RWPE1 (cell line): ENCODE measurements at regions not wholly inside any gene's neighbourhood (a gene's known extent, or its start where the extent isn't known, plus 50 kb on each side); places are given as distances from the start of the nearest gene placed in this dataset.
"Not testable (repeated sequence)": the region's sequence is repeated elsewhere in the genome, so short reads cannot be mapped to it uniquely, and the experiment has no call there.

Experiments
- CTCF ChIA-PET: fragments of 350-600 bp; sonication (Branson Sonifier 250); formaldehyde crosslinking; extraction: SDS; loops from one replicate; lab custom pipeline; 2021; lab: Yijun Ruan, JAX
- POLR2A ChIA-PET: fragments of 400-600 bp; formaldehyde crosslinking; extraction: SDS; loops from one replicate; lab custom pipeline; 2020; ENCODE audit warnings: antibody characterized with exemption; ENCODE audit not compliant: low non-redundant PET; lab: Yijun Ruan, JAX
- DNase-seq: peaks from one replicate; pipeline ENCODE4 v3.0.0; 2012; ENCODE audit warnings: low spot score
- H3K27ac ChIP-seq: fragments of 450-650 bp; 2 replicates; pipeline ENCODE4 v1.5.1; 2017
- TF ChIP-seq, protein P1 (sequence below): fragments of 450-650 bp; conservative IDR thresholded peaks from 2 replicates; pipeline ENCODE4 v1.5.1; 2017; ENCODE audit warnings: low read depth, mild to moderate bottlenecking

DNA sequence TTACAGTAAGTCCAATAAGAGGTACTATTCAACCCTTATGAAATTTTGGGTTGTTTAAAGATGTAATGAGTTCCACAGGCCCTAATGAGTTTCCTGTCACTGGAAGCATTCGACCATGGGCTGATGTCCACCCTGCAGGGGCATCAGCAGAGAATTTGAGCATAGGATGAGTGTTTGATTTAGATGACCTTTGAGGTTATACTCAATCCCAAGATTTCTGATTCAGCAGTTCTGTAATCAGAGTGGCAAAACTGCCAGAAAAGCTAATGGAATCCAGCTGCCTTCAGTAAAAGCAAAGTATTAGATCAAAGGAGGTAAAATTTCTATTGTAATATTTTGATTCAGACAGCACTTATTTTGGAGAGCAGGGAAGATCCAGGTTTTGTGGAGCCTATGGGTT is 68.3 kb downstream of the COX7C start:
- POLR2A ChIA-PET: no interaction called here
- CTCF ChIA-PET: no interaction called here
- TF ChIP-seq, protein P1, sequence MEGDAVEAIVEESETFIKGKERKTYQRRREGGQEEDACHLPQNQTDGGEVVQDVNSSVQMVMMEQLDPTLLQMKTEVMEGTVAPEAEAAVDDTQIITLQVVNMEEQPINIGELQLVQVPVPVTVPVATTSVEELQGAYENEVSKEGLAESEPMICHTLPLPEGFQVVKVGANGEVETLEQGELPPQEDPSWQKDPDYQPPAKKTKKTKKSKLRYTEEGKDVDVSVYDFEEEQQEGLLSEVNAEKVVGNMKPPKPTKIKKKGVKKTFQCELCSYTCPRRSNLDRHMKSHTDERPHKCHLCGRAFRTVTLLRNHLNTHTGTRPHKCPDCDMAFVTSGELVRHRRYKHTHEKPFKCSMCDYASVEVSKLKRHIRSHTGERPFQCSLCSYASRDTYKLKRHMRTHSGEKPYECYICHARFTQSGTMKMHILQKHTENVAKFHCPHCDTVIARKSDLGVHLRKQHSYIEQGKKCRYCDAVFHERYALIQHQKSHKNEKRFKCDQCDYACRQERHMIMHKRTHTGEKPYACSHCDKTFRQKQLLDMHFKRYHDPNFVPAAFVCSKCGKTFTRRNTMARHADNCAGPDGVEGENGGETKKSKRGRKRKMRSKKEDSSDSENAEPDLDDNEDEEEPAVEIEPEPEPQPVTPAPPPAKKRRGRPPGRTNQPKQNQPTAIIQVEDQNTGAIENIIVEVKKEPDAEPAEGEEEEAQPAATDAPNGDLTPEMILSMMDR: no peak
- no peak overlapping the region for H3K27ac ChIP-seq
- no peak for DNase-seq

DNA sequence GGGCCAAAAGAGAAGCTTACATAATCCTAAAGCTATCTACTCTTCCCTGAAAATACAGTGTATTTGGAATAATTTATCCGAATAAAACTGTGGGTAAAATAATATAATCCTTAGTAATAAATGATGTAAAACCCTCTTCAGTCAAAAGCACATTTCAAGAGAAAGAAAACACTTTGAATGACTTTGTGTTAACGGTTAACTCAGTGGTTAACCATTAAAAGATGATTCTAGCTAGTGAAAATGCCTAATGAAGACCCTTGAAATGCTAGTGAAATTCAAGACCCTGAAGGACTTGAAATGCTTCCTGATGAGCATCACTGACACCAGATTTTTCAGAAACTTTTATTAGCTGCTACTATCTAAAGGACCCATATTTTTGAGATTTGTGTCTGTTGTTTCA is 70.7 kb downstream of the COX7C start:
- no peak overlapping the region for H3K27ac ChIP-seq
- DNase-seq: no peak
- ChIA-PET CTCF (interaction anchor here (0.7 kb wide), 1 partner anchor 74 kb away, joined by 3 read pairs; no protein-coding TSS in a partner anchor), POLR2A (no interaction called here)
- TF ChIP-seq, protein P1: no peak

DNA sequence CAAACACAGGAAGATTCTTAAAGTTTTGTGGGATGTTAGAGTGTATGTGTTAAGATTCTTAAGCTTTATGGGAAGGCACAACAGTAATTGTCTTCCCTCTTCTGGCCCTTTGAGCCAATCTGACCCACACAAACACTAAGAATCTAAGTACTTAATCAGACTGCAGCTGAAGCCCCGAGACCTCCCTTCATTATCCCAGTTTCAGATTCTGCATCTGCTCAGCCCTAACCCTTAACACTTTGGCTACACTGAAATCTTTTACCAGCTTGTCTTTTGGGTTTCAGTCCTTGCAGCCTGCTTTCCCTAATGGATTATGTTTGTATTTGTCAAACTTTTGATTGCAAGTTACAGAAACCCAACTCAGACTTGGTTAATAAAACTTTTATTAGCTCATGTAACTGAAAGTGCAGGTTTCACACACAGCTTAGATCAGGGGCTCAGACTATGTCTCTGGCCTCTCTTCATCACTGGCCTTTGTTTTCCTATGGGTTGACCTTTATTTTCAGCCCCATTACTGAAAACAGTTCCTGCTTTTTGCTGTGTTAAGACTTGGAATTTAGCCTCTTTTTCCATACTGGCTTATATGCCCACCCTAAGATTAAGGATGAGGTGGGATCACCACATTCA is 71.5 kb downstream of the COX7C start:
- H3K27ac ChIP-seq: no peak overlapping the region
- ChIA-PET CTCF (interaction anchor here (0.7 kb wide), 1 partner anchor 10 kb away, joined by 3 read pairs; no protein-coding TSS in a partner anchor), POLR2A (no interaction called here)
- no peak for DNase-seq
- TF ChIP-seq, protein P1: no peak

DNA sequence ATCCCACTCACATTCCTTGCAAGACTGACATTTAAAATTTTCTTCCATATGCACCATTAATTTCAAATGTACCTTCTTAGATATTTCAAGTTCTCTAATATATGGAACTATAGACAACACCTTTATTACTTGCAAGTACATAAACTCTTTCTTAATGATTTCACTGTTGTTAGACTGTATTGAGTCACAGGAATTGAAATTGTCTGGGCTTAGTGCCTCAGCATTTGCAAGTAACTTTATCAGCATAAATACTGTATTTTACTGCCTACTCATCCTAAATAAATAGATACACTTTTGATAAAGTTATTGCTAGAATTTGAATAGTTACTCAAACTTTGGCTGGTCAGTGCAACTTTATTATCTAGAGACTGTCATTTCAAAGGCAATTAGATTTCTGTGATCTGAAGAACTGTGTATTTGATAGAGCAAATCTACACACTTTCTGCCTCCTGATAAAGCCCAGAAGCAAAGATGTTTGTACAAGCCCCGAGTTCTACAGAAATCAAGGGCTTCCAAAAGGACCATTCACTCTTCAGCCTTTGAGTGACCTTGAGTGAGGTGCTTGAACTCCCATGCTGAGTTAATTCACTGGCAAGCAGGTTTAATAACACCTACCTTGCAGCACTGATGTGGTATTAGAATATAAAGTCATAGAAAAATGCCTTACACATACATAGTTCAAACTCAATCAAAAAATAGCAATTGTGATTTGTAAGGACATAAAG is 91.6 kb downstream of the COX7C start:
- no peak overlapping the region for H3K27ac ChIP-seq
- TF ChIP-seq, protein P1: no peak
- CTCF ChIA-PET: interaction anchor here (0.6 kb wide), 3 partner anchors 30 to 1313 kb away, joined by 3 to 4 read pairs (median 3); no protein-coding TSS in a partner anchor
- no peak for DNase-seq
- POLR2A ChIA-PET: no interaction called here

DNA sequence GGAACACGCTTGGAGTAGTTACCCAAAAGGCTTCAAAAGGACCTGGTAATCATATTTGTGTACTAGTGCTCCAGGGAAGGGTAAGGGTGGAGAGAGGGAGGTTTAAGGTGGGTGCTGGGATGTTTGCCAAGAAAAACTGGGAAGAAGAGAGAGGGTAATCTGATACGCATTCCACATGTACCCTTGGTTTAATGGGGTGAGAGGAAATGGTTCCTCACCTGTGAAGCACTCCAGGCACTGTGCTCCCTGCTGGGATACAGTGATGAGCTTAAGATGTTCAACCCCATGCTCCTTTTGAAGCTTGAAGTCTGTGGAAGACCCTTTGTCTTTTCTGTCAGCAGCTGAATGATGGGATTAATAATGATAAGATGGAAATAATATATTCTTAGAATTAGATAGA is 98.4 kb downstream of the COX7C start:
- H3K27ac ChIP-seq: no peak overlapping the region
- DNase-seq: no peak
- ChIA-PET CTCF (interaction anchor here (0.6 kb wide), 1 partner anchor 20 kb away, joined by 5 read pairs; no protein-coding TSS in a partner anchor), POLR2A (no interaction called here)
- TF ChIP-seq, protein P1: no peak

DNA sequence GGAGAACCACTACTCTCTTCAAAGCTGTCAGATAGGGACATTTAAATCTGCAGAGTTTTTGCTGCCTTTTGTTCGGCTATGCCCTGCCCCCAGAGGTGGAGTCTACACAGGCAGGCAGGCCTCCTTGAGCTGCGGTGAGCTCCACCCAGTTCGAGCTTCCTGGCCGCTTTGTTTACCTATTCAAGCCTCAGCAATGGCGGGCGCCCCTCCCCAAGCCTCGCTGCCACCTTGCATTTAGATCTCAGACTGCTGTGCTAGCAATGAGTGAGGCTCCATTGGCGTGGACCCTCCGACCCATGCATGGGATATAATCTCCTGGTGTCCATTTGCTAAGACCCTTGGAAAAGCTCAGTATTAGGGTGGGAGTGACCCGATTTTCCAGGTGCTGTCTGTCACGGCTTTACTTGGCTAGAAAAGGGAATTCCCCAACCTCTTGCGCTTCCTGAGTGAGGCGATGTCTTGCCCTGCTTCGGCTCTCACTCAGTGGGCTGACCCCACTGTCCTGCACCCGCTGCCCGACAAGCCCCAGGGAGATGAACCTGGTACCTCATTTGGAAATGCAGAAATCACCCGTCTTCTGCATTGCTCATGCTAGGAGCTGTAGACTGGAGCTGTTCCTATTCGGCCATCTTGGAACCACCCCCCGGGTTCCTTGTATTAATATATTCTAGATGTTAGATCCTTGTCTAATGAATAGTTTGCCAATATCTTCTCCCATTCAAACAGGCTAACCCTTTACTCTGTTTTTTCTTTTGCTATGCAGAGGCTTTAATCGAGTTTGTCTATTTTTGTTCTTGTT is 113.8 kb downstream of the COX7C start:
- DNase-seq, H3K27ac ChIP-seq, CTCF ChIA-PET, POLR2A ChIA-PET: not testable (repeated sequence)
